ENCODE measurements at regions not wholly inside any gene's neighbourhood (a gene's known extent, or its start where the extent isn't known, plus 50 kb on each side); places are given as distances from the start of the nearest gene placed in this dataset.

- Mint-ChIP-seq H3K4me1 (no peaks in the 10 kb centered on the region), H3K4me3 (no peak overlapping the region), H3K27ac (no peak overlapping the region), H3K27me3 (peaks cover 5 to 7% of the 10 kb centered on the region in 2 donors), H3K9me3 (peaks cover 1 to 6% of the 10 kb centered on the region in 2 donors), H3K36me3 (no peaks in the 10 kb centered on the region)
- ATAC-seq (replicated peaks) (no peak), DNase-seq (no peak)
Observed at GRCh38 chr9:120175031-120175430, 404.9 kb downstream of the CDK5RAP2 start.

- H3K4me3 Mint-ChIP-seq = no peak overlapping the region
- peaks cover 8 to 9% of the 10 kb centered on the region in 2 donors for H3K9me3 Mint-ChIP-seq
- H3K27ac Mint-ChIP-seq = no peak overlapping the region
- ATAC-seq (replicated peaks) = no peak
- no peaks in the 10 kb centered on the region for H3K27me3 Mint-ChIP-seq
- H3K36me3 Mint-ChIP-seq = no peaks in the 10 kb centered on the region
- no peak for DNase-seq
- no peaks in the 10 kb centered on the region for H3K4me1 Mint-ChIP-seq
Observed at GRCh38 chr9:120161776-120162175, 418.2 kb downstream of the CDK5RAP2 start.

- Mint-ChIP-seq H3K27ac (no peak overlapping the region), H3K4me3 (no peak overlapping the region), H3K27me3 (no peaks in the 10 kb centered on the region), H3K9me3 (peaks cover 9 to 14% of the 10 kb centered on the region in 2 donors), H3K4me1 (no peaks in the 10 kb centered on the region), H3K36me3 (no peaks in the 10 kb centered on the region)
- ATAC-seq (replicated peaks) (no peak), DNase-seq (no peak)
Observed at GRCh38 chr9:120158221-120158620, 421.7 kb downstream of the CDK5RAP2 start.

DNA sequence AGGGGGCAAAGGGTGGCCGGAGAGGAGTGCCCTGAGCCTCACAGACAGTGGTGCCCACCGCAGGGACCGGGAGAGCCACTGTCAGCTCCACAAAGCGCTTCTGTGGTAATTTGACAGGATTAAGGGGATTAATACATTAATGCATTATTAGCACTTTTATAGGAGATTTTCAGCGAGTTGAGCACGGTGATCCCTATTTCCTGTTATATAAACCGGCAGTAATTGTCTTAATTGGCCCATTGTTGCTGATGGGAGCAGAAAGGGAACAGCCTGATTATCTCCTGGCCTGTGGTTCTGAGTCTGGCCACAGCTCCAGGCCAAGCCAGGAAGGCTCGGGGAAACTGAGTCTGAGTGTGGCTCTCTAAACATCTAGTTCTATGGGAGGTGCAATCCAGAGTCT is 423.6 kb downstream of the CDK5RAP2 start:
- Mint-ChIP-seq H3K27me3 (no peaks in the 10 kb centered on the region), H3K4me3 (no peak overlapping the region), H3K36me3 (no peaks in the 10 kb centered on the region), H3K27ac (no peak overlapping the region), H3K9me3 (peaks cover 6 to 11% of the 10 kb centered on the region in 2 donors), H3K4me1 (no peaks in the 10 kb centered on the region)
- no peak for DNase-seq
- no peak for ATAC-seq (replicated peaks)

- ATAC-seq (replicated peaks) (no peak), DNase-seq (no peak)
- H3K36me3 Mint-ChIP-seq = no peaks in the 10 kb centered on the region
- no peaks in the 10 kb centered on the region for H3K27me3 Mint-ChIP-seq
- H3K4me1 Mint-ChIP-seq = no peaks in the 10 kb centered on the region
- peaks cover 0 to 6% of the 10 kb centered on the region in 2 donors for H3K9me3 Mint-ChIP-seq
- H3K4me3 Mint-ChIP-seq = no peak overlapping the region
- no peak overlapping the region for H3K27ac Mint-ChIP-seq
Observed at GRCh38 chr9:120153258-120153657, 426.7 kb downstream of the CDK5RAP2 start.

GRCh38 chr9:120152295-120152694 is 427.7 kb downstream of the CDK5RAP2 start:
- no peak for ATAC-seq (replicated peaks)
- H3K4me3 Mint-ChIP-seq = no peak overlapping the region
- DNase-seq = no peak
- H3K36me3 Mint-ChIP-seq = no peaks in the 10 kb centered on the region
- no peaks in the 10 kb centered on the region for H3K27me3 Mint-ChIP-seq
- no peaks in the 10 kb centered on the region for H3K4me1 Mint-ChIP-seq
- peaks cover 0 to 6% of the 10 kb centered on the region in 2 donors for H3K9me3 Mint-ChIP-seq
- H3K27ac Mint-ChIP-seq = no peak overlapping the region

DNA sequence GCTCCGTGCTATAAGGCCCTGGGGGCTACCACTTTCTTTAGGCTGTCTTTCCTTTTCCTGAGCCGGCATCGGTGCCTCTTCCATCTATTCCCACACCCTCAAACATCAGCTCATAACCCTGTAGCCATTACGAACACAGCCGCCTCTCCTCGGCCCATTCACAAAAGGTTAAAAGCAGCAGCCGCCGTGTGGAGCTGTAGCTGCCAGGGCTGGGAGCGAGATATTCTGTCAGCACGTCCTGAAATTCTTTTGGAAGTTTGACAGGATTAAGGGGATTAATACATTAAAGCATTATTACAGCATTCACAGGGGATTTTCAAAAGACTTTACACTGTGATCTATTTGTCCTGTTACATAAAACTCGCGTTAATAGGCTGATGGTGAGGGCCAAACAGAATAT is 428.2 kb downstream of the CDK5RAP2 start:
- ATAC-seq (replicated peaks) = no peak
- H3K27me3 Mint-ChIP-seq = no peaks in the 10 kb centered on the region
- H3K4me3 Mint-ChIP-seq = no peak overlapping the region
- no peak overlapping the region for H3K27ac Mint-ChIP-seq
- H3K9me3 Mint-ChIP-seq = peaks cover 0 to 6% of the 10 kb centered on the region in 2 donors
- H3K4me1 Mint-ChIP-seq = no peaks in the 10 kb centered on the region
- DNase-seq = no peak
- no peaks in the 10 kb centered on the region for H3K36me3 Mint-ChIP-seq

- ATAC-seq (replicated peaks) (no peak), DNase-seq (no peak)
- Mint-ChIP-seq H3K9me3 (peaks cover 0 to 6% of the 10 kb centered on the region in 2 donors), H3K4me1 (no peaks in the 10 kb centered on the region), H3K36me3 (no peaks in the 10 kb centered on the region), H3K27ac (no peak overlapping the region), H3K27me3 (no peaks in the 10 kb centered on the region), H3K4me3 (no peak overlapping the region)
Observed at GRCh38 chr9:120151149-120151548, 428.8 kb downstream of the CDK5RAP2 start.

DNA sequence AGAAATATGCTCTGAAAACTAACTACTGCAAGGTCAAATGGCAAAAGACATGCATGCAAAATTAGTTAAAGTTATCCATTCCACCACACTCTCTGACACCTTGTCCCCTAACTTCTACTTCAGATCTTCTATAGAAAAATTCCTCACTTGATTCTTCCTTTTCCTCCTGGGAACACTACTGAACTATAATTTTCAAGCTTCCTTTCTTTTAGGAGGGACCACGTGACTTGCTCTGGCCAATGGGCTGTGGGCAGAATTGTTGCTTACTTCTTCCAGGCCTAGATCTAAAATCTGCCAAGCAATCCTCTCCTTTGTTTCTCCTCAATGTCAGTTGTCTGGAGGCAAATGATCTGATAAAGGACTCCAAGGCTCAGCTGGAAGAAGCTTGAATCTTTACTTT is 441.0 kb downstream of the CDK5RAP2 start:
- Mint-ChIP-seq H3K4me3 (no peak overlapping the region), H3K9me3 (peaks cover 8 to 17% of the 10 kb centered on the region in 2 donors), H3K4me1 (no peaks in the 10 kb centered on the region), H3K27ac (no peak overlapping the region), H3K27me3 (peaks cover 0 to 5% of the 10 kb centered on the region in 2 donors), H3K36me3 (no peaks in the 10 kb centered on the region)
- DNase-seq (no peak), ATAC-seq (replicated peaks) (no peak)

- no peak overlapping the region for H3K4me3 Mint-ChIP-seq
- ATAC-seq (replicated peaks) (no peak), DNase-seq (no peak)
- no peak overlapping the region for H3K27ac Mint-ChIP-seq
- H3K27me3 Mint-ChIP-seq = no peaks in the 10 kb centered on the region
- H3K36me3 Mint-ChIP-seq = no peaks in the 10 kb centered on the region
- H3K4me1 Mint-ChIP-seq = no peaks in the 10 kb centered on the region
- peaks cover 11 to 24% of the 10 kb centered on the region in 2 donors for H3K9me3 Mint-ChIP-seq
Observed at GRCh38 chr9:120137186-120137840, 442.7 kb downstream of the CDK5RAP2 start.

- Mint-ChIP-seq H3K36me3 (no peaks in the 10 kb centered on the region), H3K9me3 (peaks cover 12 to 24% of the 10 kb centered on the region in 2 donors), H3K27ac (no peak overlapping the region), H3K4me3 (no peak overlapping the region), H3K4me1 (no peaks in the 10 kb centered on the region), H3K27me3 (no peaks in the 10 kb centered on the region)
- DNase-seq = no peak
- no peak for ATAC-seq (replicated peaks)
Observed at GRCh38 chr9:120136696-120137095, 443.3 kb downstream of the CDK5RAP2 start.

- DNase-seq (no peak), ATAC-seq (replicated peaks) (no peak)
- no peak overlapping the region for H3K27ac Mint-ChIP-seq
- H3K27me3 Mint-ChIP-seq = no peaks in the 10 kb centered on the region
- peaks cover 0 to 7% of the 10 kb centered on the region in 2 donors for H3K9me3 Mint-ChIP-seq
- H3K4me1 Mint-ChIP-seq = no peaks in the 10 kb centered on the region
- no peaks in the 10 kb centered on the region for H3K36me3 Mint-ChIP-seq
- H3K4me3 Mint-ChIP-seq = no peak overlapping the region
Observed at GRCh38 chr9:120117081-120117480, 462.9 kb downstream of the CDK5RAP2 start.

- ATAC-seq (replicated peaks) (no peak), DNase-seq (no peak)
- Mint-ChIP-seq H3K9me3 (no peaks in the 10 kb centered on the region), H3K4me3 (no peak overlapping the region), H3K36me3 (no peaks in the 10 kb centered on the region), H3K27me3 (no peaks in the 10 kb centered on the region), H3K4me1 (no peaks in the 10 kb centered on the region), H3K27ac (no peak overlapping the region)
Observed at GRCh38 chr9:120110520-120110919, 469.4 kb downstream of the CDK5RAP2 start.

DNA sequence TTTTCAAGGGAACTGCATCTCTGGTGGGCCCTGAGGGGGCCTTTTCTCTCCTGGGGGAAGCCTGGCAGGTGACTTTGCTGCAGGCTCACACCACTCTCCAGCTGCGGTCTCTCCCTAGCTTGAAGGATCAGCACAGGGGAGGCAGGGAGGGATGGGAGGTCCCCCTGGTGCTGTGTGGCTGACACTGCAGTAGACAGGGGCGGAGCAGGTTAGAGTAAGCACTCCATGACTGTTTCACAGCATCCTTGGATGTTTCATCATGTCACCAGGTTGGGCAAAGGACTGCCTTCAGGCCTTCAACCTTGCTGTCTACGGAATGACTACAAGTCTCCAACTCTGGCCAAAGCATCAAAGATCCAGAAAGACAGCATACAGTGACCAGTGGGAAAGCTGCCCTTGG is 470.7 kb downstream of the CDK5RAP2 start:
- no peak for DNase-seq
- H3K27me3 Mint-ChIP-seq = peaks cover 4 to 5% of the 10 kb centered on the region in 2 donors

GRCh38 chr9:120107138-120107537 is 472.8 kb downstream of the CDK5RAP2 start:
- no peak for DNase-seq
- Mint-ChIP-seq H3K4me3 (no peak overlapping the region), H3K9me3 (peaks cover 0 to 2% of the 10 kb centered on the region in 2 donors), H3K4me1 (no peaks in the 10 kb centered on the region), H3K27me3 (peaks cover 9 to 11% of the 10 kb centered on the region in 2 donors), H3K27ac (no peak overlapping the region), H3K36me3 (no peaks in the 10 kb centered on the region)
- ATAC-seq (replicated peaks) = no peak

More for the DNA sequence above, 470.7 kb downstream of the CDK5RAP2 start:
- no peak overlapping the region for H3K4me3 Mint-ChIP-seq
- no peaks in the 10 kb centered on the region for H3K4me1 Mint-ChIP-seq
- no peaks in the 10 kb centered on the region for H3K36me3 Mint-ChIP-seq
- H3K27ac Mint-ChIP-seq = no peak overlapping the region
- peaks cover 0 to 2% of the 10 kb centered on the region in 2 donors for H3K9me3 Mint-ChIP-seq
- no peak for ATAC-seq (replicated peaks)
